ENCODE measurements at regions not wholly inside any gene's neighbourhood (a gene's known extent, or its start where the extent isn't known, plus 50 kb on each side); places are given as distances from the start of the nearest gene placed in this dataset.
"Not testable (repeated sequence)": the region's sequence is repeated elsewhere in the genome, so short reads cannot be mapped to it uniquely, and the experiment has no call there.

DNA sequence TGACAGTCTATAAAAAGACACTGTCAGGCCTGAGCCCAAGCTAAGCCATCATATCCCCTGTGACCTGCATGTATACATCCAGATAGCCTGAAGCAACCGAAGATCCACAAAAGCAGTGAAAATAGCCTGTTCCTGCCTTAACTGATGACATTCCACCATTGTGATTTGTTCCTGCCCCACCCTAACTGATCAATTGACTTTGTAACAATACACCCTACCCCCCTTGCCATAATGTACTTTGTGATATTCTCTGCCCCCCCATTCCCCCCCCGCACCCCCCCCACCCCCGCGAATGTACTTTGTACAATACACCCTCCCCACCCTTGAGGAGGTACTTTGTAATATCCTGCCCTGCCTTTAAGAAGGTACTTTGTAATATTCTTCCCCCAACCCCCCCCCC, 82.2 kb upstream of the MED13 start:
- no peak for FAIRE-seq
- TF ChIP-seq, protein P1, sequence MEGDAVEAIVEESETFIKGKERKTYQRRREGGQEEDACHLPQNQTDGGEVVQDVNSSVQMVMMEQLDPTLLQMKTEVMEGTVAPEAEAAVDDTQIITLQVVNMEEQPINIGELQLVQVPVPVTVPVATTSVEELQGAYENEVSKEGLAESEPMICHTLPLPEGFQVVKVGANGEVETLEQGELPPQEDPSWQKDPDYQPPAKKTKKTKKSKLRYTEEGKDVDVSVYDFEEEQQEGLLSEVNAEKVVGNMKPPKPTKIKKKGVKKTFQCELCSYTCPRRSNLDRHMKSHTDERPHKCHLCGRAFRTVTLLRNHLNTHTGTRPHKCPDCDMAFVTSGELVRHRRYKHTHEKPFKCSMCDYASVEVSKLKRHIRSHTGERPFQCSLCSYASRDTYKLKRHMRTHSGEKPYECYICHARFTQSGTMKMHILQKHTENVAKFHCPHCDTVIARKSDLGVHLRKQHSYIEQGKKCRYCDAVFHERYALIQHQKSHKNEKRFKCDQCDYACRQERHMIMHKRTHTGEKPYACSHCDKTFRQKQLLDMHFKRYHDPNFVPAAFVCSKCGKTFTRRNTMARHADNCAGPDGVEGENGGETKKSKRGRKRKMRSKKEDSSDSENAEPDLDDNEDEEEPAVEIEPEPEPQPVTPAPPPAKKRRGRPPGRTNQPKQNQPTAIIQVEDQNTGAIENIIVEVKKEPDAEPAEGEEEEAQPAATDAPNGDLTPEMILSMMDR (IDR thresholded peaks at IDR 0.05; ENCODE audit: insufficient read depth, low read length, severe bottlenecking) = no peak

DNA sequence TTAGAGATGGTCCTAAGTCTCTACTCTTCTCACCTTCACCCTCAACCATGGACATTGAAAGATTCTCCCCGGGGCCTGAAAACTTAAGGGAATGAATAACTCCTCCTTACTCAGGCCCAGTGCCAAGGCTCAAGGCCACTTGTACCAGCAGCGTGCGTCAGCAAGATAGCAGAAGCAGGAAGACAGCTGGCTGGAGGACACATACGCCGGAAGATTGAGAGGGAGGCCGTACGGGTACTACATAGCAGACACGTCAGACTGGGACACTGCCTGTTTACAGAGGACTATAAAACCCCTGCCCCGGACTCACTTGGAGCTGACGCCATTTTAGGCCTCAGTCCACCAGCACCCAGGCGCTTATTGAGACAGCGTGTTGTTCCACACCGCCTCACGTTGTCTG, 75.8 kb upstream of the MED13 start:
- DNase-seq (ENCODE audit: low read depth) (no peak), FAIRE-seq (no peak)
- Histone ChIP-seq H3K36me3 (ENCODE audit: control insufficient read depth, insufficient read depth, low read length) (no peaks in the 10 kb centered on the region), H3K4me3 (ENCODE audit: low read depth, low read length) (no peak overlapping the region), H3K27me3 (ENCODE audit: control insufficient read depth, insufficient read depth, low read length) (no peaks in the 10 kb centered on the region)
- TF ChIP-seq, protein P1 (IDR thresholded peaks at IDR 0.05; ENCODE audit: insufficient read depth, low read length, severe bottlenecking) = no peak

More for the DNA sequence above, 82.2 kb upstream of the MED13 start:
- Histone ChIP-seq H3K36me3 (ENCODE audit: control insufficient read depth, insufficient read depth, low read length) (no peaks in the 10 kb centered on the region), H3K27me3 (ENCODE audit: control insufficient read depth, insufficient read depth, low read length) (no peaks in the 10 kb centered on the region), H3K4me3 (ENCODE audit: low read depth, low read length) (no peak overlapping the region)
- DNase-seq (ENCODE audit: low read depth) = no peak

DNA sequence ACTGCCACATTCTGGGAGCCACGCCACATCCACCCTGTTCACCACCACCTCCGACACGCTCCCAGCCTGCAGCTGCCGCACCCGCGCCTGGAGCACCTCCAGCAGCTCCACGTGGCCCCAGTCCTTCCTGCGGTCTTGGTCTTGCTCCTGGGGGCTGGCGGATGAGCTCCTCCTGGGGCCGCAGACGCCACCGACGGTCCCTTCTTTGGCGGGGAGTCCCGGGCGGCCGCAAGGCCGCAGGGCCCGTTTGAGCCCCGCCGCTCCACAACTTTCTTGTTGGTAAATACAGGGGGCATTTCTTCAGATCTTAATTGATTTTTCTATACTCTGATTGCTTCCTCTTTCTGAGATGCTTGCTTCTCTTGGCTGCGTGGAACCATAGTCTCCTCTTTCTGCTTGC, 75.3 kb upstream of the MED13 start:
- Histone ChIP-seq H3K27me3 (ENCODE audit: control insufficient read depth, insufficient read depth, low read length) (no peaks in the 10 kb centered on the region), H3K4me3 (ENCODE audit: low read depth, low read length) (no peak overlapping the region), H3K36me3 (ENCODE audit: control insufficient read depth, insufficient read depth, low read length) (no peaks in the 10 kb centered on the region)
- no peak for FAIRE-seq
- TF ChIP-seq, protein P1 (IDR thresholded peaks at IDR 0.05; ENCODE audit: insufficient read depth, low read length, severe bottlenecking) = no peak
- no peak for DNase-seq (ENCODE audit: low read depth)

DNA sequence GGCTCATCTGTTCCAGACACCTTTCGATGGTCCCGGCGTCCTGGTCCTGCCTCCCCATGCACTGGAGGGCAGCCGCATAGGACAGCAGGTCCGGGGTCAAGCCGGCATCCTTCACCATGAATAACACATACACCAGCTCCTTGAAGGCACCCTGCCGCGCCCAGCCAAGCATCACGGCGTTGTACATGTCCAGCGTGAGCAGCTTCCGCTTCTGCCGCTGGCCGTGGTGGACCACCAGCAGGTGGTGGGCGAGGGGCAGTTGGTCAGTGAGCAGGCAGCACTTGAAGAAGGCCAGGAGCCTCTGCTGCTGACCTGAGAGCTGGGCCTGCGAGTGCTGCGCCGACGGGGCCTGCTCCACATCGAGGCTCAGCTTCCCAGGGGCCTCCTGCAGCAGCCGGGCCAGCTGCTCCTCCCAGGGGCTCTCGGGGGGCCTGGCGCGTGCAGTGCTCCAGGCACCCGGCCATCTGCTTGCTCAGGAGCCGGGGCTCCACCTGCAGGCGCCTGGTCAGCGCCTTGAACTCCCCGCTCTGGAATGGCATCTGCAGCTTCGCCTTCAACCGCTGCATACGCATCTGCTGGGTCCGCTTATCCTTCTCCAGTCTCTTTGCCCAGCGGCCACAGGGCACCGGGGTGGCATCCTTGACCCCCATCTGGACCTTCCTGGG, 74.7 kb upstream of the MED13 start:
- H3K36me3 ChIP-seq (ENCODE audit: control insufficient read depth, insufficient read depth, low read length); FAIRE-seq; H3K27me3 ChIP-seq (ENCODE audit: control insufficient read depth, insufficient read depth, low read length); H3K4me3 ChIP-seq (ENCODE audit: low read depth, low read length); DNase-seq (ENCODE audit: low read depth): not testable (repeated sequence)

DNA sequence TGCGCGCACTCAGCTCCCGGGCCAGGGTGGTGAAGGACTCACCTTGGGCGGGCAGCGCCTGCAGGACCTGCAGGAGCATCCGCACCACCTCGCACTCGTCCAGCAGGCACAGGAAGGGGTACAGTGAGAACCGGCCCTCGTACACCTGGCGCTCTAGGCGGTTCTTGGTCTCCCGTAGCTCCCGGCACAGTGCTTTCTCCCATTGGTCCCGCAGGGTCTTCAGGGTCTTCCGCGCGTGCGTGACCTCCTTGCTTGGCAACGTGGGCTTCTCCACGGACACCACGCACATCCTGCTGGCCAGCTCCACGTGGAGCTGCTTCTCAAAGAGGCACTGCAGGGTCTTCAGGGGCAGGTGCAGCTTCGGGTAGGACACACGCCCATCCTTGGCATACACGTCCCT, 74.1 kb upstream of the MED13 start:
- TF ChIP-seq, protein P1 (IDR thresholded peaks at IDR 0.05; ENCODE audit: insufficient read depth, low read length, severe bottlenecking) = no peak

DNA sequence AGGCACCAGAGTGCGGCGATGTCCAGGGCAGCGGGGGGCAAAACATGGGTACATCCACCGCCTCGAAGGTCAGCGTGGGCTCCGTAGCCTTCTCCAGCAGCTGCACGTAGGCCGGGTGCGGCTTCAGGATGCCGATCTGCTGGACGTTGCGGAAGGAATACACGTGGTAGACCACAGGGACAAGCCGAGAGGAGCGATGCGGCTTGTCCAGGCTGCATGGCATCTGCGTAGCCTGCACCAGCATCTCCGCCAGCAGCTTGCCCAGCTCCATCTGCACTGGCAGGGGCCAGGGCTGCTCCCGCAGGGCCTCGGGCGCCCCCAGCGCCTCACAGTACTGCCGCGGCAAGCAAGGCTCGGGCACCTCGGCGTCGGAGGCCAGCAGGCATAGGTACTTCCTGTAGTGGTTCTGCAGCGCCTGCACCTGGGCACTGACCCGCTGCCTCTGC, 73.6 kb upstream of the MED13 start:
- H3K27me3 ChIP-seq (ENCODE audit: control insufficient read depth, insufficient read depth, low read length); H3K36me3 ChIP-seq (ENCODE audit: control insufficient read depth, insufficient read depth, low read length); DNase-seq (ENCODE audit: low read depth); H3K4me3 ChIP-seq (ENCODE audit: low read depth, low read length): not testable (repeated sequence)
- peak; percentile 23 for FAIRE-seq

More for the DNA sequence above, 74.1 kb upstream of the MED13 start:
- H3K36me3 ChIP-seq (ENCODE audit: control insufficient read depth, insufficient read depth, low read length) = no peaks in the 10 kb centered on the region
- DNase-seq (ENCODE audit: low read depth) (no peak), FAIRE-seq (no peak)
- no peaks in the 10 kb centered on the region for H3K27me3 ChIP-seq (ENCODE audit: control insufficient read depth, insufficient read depth, low read length)
- no peak overlapping the region for H3K4me3 ChIP-seq (ENCODE audit: low read depth, low read length)

DNA sequence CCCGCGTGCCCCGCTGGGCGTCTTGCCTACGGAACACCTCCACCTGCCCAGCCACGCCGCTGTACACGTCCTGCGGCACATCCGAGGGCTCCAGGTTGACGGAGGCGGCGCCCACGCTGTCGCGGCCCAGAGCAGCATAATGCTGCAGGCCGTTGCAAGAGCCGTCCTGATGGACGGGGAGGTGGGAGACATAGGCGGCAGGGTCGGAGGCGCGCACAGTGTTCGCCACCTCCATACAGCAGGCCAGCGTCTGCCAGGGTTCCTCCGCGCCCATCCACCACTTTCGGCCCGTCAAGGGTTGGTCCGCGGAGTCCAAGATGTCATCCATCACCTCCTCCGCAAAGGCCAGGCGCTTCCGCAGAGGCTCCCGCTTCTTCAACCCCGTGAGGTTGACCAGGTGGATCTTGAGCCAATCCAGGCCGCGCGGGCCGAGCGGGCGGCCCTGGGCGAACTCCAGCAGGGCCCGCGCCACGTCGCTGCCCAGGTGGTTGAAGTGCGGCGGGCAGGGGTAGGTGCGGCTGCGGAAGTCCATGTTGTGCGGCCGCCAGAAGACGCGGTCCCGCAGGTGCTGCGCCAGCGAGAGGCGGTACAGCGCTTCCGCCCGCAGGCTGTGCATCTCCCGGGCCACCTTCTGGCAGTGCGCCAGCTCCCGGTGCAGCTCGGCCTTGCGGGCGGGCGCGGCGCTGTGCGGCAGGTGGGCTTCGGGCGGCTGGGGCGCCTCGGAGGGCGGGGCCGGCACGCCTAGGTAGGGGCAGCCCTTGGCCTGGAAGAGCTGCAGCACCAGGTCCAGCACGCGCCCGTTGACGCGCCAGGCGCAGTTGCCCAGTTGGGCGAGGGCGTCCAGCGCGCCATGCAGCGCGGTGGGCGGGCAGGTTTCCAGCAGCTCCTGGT, 72.9 kb upstream of the MED13 start:
- H3K36me3 ChIP-seq (ENCODE audit: control insufficient read depth, insufficient read depth, low read length); H3K4me3 ChIP-seq (ENCODE audit: low read depth, low read length); FAIRE-seq; DNase-seq (ENCODE audit: low read depth); H3K27me3 ChIP-seq (ENCODE audit: control insufficient read depth, insufficient read depth, low read length): not testable (repeated sequence)

DNA sequence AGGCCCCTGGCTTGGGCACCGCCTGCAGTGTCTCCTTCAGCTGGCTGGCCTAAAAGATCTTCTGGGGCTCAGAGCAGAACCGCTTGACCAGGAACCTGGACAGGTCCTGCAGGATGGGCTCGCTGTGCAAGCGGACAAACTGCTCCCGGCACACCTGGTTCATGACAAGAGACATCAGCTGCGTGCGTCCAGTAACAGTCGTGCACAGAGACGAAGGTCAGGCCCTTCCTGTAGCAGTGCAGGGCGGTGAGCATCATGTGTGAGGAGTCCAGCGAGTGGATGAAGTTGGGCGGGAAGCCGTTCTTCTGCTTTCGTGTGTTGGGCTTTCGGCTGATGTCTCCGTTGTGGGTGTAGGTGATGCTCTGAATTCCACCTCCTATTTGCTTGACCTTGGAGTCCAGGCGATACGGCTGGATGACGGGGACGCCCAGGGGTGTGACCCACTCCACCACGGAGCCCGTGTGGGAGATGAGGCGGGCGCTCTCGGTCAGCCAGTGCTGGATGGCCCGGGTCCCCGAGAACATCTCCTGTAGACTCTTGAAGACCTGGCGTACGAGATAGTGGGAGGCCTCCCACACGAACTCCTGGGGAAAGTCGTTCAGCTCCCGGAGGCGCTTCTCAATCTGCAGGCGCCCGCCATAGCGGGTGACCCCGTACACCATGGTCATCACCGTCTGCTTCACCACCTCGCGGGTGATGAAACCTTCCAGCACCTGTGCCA, 72.1 kb upstream of the MED13 start:
- peak; percentile 36 for FAIRE-seq
- DNase-seq (ENCODE audit: low read depth) = not testable (repeated sequence)

More for the DNA sequence above, 72.1 kb upstream of the MED13 start:
- not testable (repeated sequence) for H3K36me3 ChIP-seq (ENCODE audit: control insufficient read depth, insufficient read depth, low read length); H3K27me3 ChIP-seq (ENCODE audit: control insufficient read depth, insufficient read depth, low read length); H3K4me3 ChIP-seq (ENCODE audit: low read depth, low read length)
